Esophagus muscularis mucosa (tissue), 3 donors: ENCODE measurements at regions not wholly inside any gene's neighbourhood (a gene's known extent, or its start where the extent isn't known, plus 50 kb on each side); places are given as distances from the start of the nearest gene placed in this dataset.

Experiments used
- CTCF ChIP-seq, 3 experiments: fragments of 200-600 bp in 2 of 3; fragments of 450-650 bp in 1 of 3; sonication (generic) in 2 of 3; IDR thresholded peaks; one replicate each; pipeline ENCODE4 v1.5.1; 2017 to 2019; ENCODE audit warnings: antibody characterized with exemption in 3 of 3, mild to moderate bottlenecking in 2 of 3, moderate library complexity in 1 of 3
- POLR2AphosphoS5 ChIP-seq, 2 donors: sonication (generic); formaldehyde crosslinking; IDR thresholded peaks; one replicate each; pipeline ENCODE4 v1.6.1; 2017; ENCODE audit warnings: antibody characterized with exemption in 2 of 2

GRCh38 chr14:22450266-22450665 is 138.8 kb downstream of the DAD1 start:
- TF ChIP-seq CTCF (IDR thresholded peaks at IDR 0.05) (no peak), POLR2AphosphoS5 (IDR thresholded peaks at IDR 0.05) (no peak)
